B cell (primary cell): ENCODE measurements at regions not wholly inside any gene's neighbourhood (a gene's known extent, or its start where the extent isn't known, plus 50 kb on each side); places are given as distances from the start of the nearest gene placed in this dataset.

Experiments used
- CTCF ChIP-seq: fragments of 200-600 bp; IDR thresholded peaks from one replicate; pipeline ENCODE4 v1.8.0; 2022; ENCODE audit warnings: antibody characterized with exemption, mild to moderate bottlenecking
- EZH2 ChIP-seq: IDR thresholded peaks from 2 replicates; pipeline ENCODE4 v1.6.1; 2012; ENCODE audit warnings: borderline replicate concordance, low read depth, mild to moderate bottlenecking, moderate library complexity, low read length; ENCODE audit not compliant: insufficient read depth, poor library complexity, severe bottlenecking

- TF ChIP-seq CTCF (no peak), EZH2 (no peak)
These were observed 1350.0 kb upstream of the ADGRL2 start for GRCh38 chr1:80450711-80451110.
